ENCODE measurements at regions not wholly inside any gene's neighbourhood (a gene's known extent, or its start where the extent isn't known, plus 50 kb on each side); places are given as distances from the start of the nearest gene placed in this dataset.

DNA sequence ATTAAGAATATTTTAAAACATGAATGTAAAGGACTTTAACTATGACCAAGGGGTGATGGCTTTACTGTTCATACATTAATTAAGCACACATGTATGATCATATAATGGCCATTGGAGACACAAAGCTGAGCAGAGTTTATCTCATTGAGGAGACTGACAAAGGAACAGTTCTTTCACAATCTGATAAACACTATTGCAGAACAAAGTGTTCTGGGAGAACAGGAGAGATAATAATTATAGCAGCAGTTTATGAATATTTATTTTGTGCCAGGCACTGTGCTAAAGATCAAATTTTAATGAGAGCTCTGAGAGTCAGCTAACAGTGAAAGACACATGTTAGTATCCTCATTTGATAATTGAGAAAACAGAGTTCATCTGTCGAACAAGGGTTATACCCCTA lies 242.4 kb upstream of the NR3C2 start:
- Mint-ChIP-seq H3K27ac (ENCODE audit: unreplicated experiment) (no peak overlapping the region), H3K36me3 (ENCODE audit: unreplicated experiment) (no peaks in the 10 kb centered on the region), H3K4me3 (ENCODE audit: unreplicated experiment) (no peak overlapping the region), H3K4me1 (ENCODE audit: unreplicated experiment) (no peaks in the 10 kb centered on the region), H3K27me3 (ENCODE audit: unreplicated experiment) (peaks cover 3% of the 10 kb centered on the region), H3K9me3 (ENCODE audit: unreplicated experiment) (no peaks in the 10 kb centered on the region)
- TF ChIP-seq CTCF (IDR thresholded peaks at IDR 0.05): no peak
- DNase-seq (ENCODE audit: extremely low spot score, unreplicated experiment): no peak

GRCh38 chr4:148680884-148681283 lies 238.7 kb upstream of the NR3C2 start:
- H3K4me1 Mint-ChIP-seq (ENCODE audit: unreplicated experiment): no peaks in the 10 kb centered on the region
- no peaks in the 10 kb centered on the region for H3K27me3 Mint-ChIP-seq (ENCODE audit: unreplicated experiment)
- no peaks in the 10 kb centered on the region for H3K9me3 Mint-ChIP-seq (ENCODE audit: unreplicated experiment)
- DNase-seq (ENCODE audit: extremely low spot score, unreplicated experiment): no peak
- H3K36me3 Mint-ChIP-seq (ENCODE audit: unreplicated experiment): no peaks in the 10 kb centered on the region
- no peak for TF ChIP-seq CTCF (IDR thresholded peaks at IDR 0.05)
- H3K4me3 Mint-ChIP-seq (ENCODE audit: unreplicated experiment): no peak overlapping the region
- no peak overlapping the region for H3K27ac Mint-ChIP-seq (ENCODE audit: unreplicated experiment)

DNA sequence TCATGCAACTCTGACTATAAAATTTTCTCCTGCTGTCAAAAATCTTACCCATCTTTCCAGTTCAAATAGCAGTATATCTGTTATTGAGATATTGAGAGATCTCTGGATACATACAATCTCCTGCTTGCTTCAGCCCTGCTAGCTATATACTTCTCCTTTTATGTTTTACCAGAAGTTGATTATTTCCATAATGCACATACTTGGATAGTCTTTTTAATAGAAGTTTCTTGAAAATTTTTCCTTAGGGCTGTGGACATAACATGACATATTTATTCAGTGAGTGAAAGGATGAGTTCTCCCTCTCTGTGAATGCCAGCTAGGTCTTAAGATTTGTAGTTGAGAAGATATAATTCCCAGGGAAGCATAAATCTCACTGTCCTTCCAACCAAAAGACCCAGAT lies 234.1 kb upstream of the NR3C2 start:
- no peaks in the 10 kb centered on the region for H3K36me3 Mint-ChIP-seq (ENCODE audit: unreplicated experiment)
- H3K27me3 Mint-ChIP-seq (ENCODE audit: unreplicated experiment): no peaks in the 10 kb centered on the region
- no peaks in the 10 kb centered on the region for H3K4me1 Mint-ChIP-seq (ENCODE audit: unreplicated experiment)
- H3K9me3 Mint-ChIP-seq (ENCODE audit: unreplicated experiment): no peaks in the 10 kb centered on the region
- no peak overlapping the region for H3K27ac Mint-ChIP-seq (ENCODE audit: unreplicated experiment)
- TF ChIP-seq CTCF (IDR thresholded peaks at IDR 0.05): no peak
- H3K4me3 Mint-ChIP-seq (ENCODE audit: unreplicated experiment): no peak overlapping the region
- no peak for DNase-seq (ENCODE audit: extremely low spot score, unreplicated experiment)

DNA sequence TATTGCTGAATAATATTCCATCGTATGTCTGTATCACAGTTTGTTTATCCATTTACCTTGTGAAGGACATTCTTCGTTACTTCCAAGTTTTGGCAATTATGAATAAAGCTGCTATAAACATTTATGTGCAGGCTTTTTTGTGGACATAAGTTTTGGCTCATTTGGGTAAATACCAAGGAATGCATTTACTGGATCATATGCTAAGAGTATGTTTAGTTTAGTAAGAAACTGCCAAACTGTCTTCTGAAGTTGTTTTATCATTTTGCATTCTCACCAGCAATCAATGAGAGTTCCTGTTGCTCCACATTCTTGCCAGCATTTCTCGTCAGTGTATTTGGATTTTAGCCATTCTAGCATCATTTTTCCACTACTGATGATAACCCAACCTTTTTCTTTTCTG lies 232.7 kb upstream of the NR3C2 start:
- no peaks in the 10 kb centered on the region for H3K9me3 Mint-ChIP-seq (ENCODE audit: unreplicated experiment)
- no peak overlapping the region for H3K4me3 Mint-ChIP-seq (ENCODE audit: unreplicated experiment)
- DNase-seq (ENCODE audit: extremely low spot score, unreplicated experiment): no peak
- H3K27ac Mint-ChIP-seq (ENCODE audit: unreplicated experiment): no peak overlapping the region
- TF ChIP-seq CTCF (IDR thresholded peaks at IDR 0.05): no peak
- no peaks in the 10 kb centered on the region for H3K4me1 Mint-ChIP-seq (ENCODE audit: unreplicated experiment)
- no peaks in the 10 kb centered on the region for H3K27me3 Mint-ChIP-seq (ENCODE audit: unreplicated experiment)
- H3K36me3 Mint-ChIP-seq (ENCODE audit: unreplicated experiment): no peaks in the 10 kb centered on the region

GRCh38 chr4:148664636-148665035 lies 222.4 kb upstream of the NR3C2 start:
- H3K27ac Mint-ChIP-seq (ENCODE audit: unreplicated experiment): no peak overlapping the region
- no peaks in the 10 kb centered on the region for H3K4me1 Mint-ChIP-seq (ENCODE audit: unreplicated experiment)
- no peaks in the 10 kb centered on the region for H3K27me3 Mint-ChIP-seq (ENCODE audit: unreplicated experiment)
- no peaks in the 10 kb centered on the region for H3K36me3 Mint-ChIP-seq (ENCODE audit: unreplicated experiment)
- peaks cover 3% of the 10 kb centered on the region for H3K9me3 Mint-ChIP-seq (ENCODE audit: unreplicated experiment)
- no peak for TF ChIP-seq CTCF (IDR thresholded peaks at IDR 0.05)
- H3K4me3 Mint-ChIP-seq (ENCODE audit: unreplicated experiment): no peak overlapping the region
- no peak for DNase-seq (ENCODE audit: extremely low spot score, unreplicated experiment)

Measured in osteocyte (in vitro differentiated cells).